IMR-90 (cell line): ENCODE measurements at regions not wholly inside any gene's neighbourhood (a gene's known extent, or its start where the extent isn't known, plus 50 kb on each side); places are given as distances from the start of the nearest gene placed in this dataset.

Source experiments
- ATAC-seq: fragments of 200-7000 bp; cut with Tn5 transposase; 2 replicates; pipeline ENCODE4 v1.9.1; 2020; ENCODE audit warnings: low read depth, mild to moderate bottlenecking, moderate library complexity
- BruUV-seq: library from RNA; stranded (reverse); fragments of 400-500 nt; replicated peaks from 2 replicates; lab custom pipeline; 2021; lab: Mats Ljungman, UMichigan
- CTCF ChIA-PET: fragments of 300-600 bp; formaldehyde crosslinking; extraction: SDS; loops from one replicate; lab custom pipeline; 2021; ENCODE audit warnings: antibody characterized with exemption; lab: Yijun Ruan, JAX
- POLR2A ChIA-PET: fragments of 300-600 bp; sonication (Branson Sonifier 250); formaldehyde crosslinking; loops from one replicate; lab custom pipeline; 2022; ENCODE audit warnings: antibody characterized with exemption; ENCODE audit not compliant: unreplicated experiment; lab: Charles Lee
- DNase-seq: peaks from one replicate; pipeline ENCODE4 v3.0.0; 2013
- H2AFZ ChIP-seq: replicated peaks from 2 replicates; pipeline ENCODE3; 2013; ENCODE audit warnings: low read length, mild to moderate bottlenecking; ENCODE audit not compliant: poor library complexity
- H2AK5ac ChIP-seq: 2 replicates; pipeline ENCODE4 v1.6.1; 2013; ENCODE audit warnings: low read depth, low read length, inconsistent platforms
- H2AK9ac ChIP-seq: replicated peaks from 2 replicates; pipeline ENCODE3; 2013; ENCODE audit warnings: mild to moderate bottlenecking, low read depth, low read length, moderate library complexity; ENCODE audit not compliant: poor library complexity
- H2BK120ac ChIP-seq: 2 replicates; pipeline ENCODE4 v1.6.1; 2013; ENCODE audit warnings: low read depth, low read length, inconsistent platforms
- H2BK15ac ChIP-seq: 3 replicates; pipeline ENCODE4 v1.6.1; 2013; ENCODE audit warnings: low read depth, low read length, inconsistent platforms
- H2BK20ac ChIP-seq: 2 replicates; pipeline ENCODE4 v1.6.1; 2013; ENCODE audit warnings: low read depth, mild to moderate bottlenecking, inconsistent platforms, low read length, moderate library complexity
- H2BK5ac ChIP-seq: 2 replicates; pipeline ENCODE4 v1.6.1; 2013; ENCODE audit warnings: mild to moderate bottlenecking, low read depth, low read length, inconsistent platforms; ENCODE audit not compliant: poor library complexity, severe bottlenecking
- H3K14ac ChIP-seq: replicated peaks from 2 replicates; pipeline ENCODE4 v1.6.1; 2013; ENCODE audit warnings: low read depth, low read length, inconsistent platforms
- H3K18ac ChIP-seq: 2 replicates; pipeline ENCODE4 v1.6.1; 2013; ENCODE audit warnings: low read depth, low read length, control low read depth
- H3K23ac ChIP-seq: 2 replicates; pipeline ENCODE4 v1.6.1; 2013; ENCODE audit warnings: low read depth, low read length, inconsistent platforms
- H3K27ac ChIP-seq: 2 replicates; pipeline ENCODE4 v1.5.1; 2013; ENCODE audit warnings: mild to moderate bottlenecking, control low read depth, low read length; ENCODE audit not compliant: insufficient read depth
- H3K27me3 ChIP-seq: 2 replicates; pipeline ENCODE4 v1.6.1; 2013; ENCODE audit warnings: low read length; ENCODE audit not compliant: control insufficient read depth, insufficient read depth
- H3K36me3 ChIP-seq: 2 replicates; pipeline ENCODE4 v1.6.1; 2013; ENCODE audit warnings: low read length, mixed read lengths; ENCODE audit not compliant: control insufficient read depth, insufficient read depth
- H3K4ac ChIP-seq: 2 replicates; pipeline ENCODE4 v1.6.1; 2013; ENCODE audit warnings: low read depth, low read length, inconsistent platforms
- H3K4me1 ChIP-seq: 2 replicates; pipeline ENCODE4 v1.6.1; 2013; ENCODE audit warnings: low read length, mixed read lengths; ENCODE audit not compliant: control insufficient read depth, insufficient read depth
- H3K4me2 ChIP-seq: 2 replicates; pipeline ENCODE4 v1.6.1; 2013; ENCODE audit warnings: low read depth, mild to moderate bottlenecking, control low read depth, low read length, moderate library complexity
- H3K4me3 ChIP-seq: 2 replicates; pipeline ENCODE4 v1.5.1; 2013; ENCODE audit warnings: low read depth, mild to moderate bottlenecking, control low read depth, low read length, moderate library complexity; ENCODE audit not compliant: insufficient read depth
- H3K56ac ChIP-seq: 2 replicates; pipeline ENCODE4 v1.6.1; 2013; ENCODE audit warnings: low read length, inconsistent platforms; ENCODE audit not compliant: insufficient read depth; ENCODE audit errors: extremely low read depth
- H3K79me1 ChIP-seq, 2 experiments: 2 replicates each; pipeline ENCODE4 v1.6.1; 2013; ENCODE audit warnings: low read length in 2 of 2, inconsistent platforms in 1 of 2, low read depth in 1 of 2
- H3K9ac ChIP-seq: 2 replicates; pipeline ENCODE4 v1.6.1; 2013; ENCODE audit warnings: low read depth, low read length, control low read depth
- H3K9me1 ChIP-seq: 2 replicates; pipeline ENCODE4 v1.6.1; 2013; ENCODE audit warnings: low read length, inconsistent platforms; ENCODE audit not compliant: insufficient read depth
- H3K9me3 ChIP-seq: 2 replicates; pipeline ENCODE4 v1.6.1; 2013; ENCODE audit warnings: low read length; ENCODE audit not compliant: control insufficient read depth, insufficient read depth
- H4K20me1 ChIP-seq: 2 replicates; pipeline ENCODE4 v1.6.1; 2013; ENCODE audit warnings: low read length, inconsistent platforms; ENCODE audit not compliant: insufficient read depth
- H4K5ac ChIP-seq: 2 replicates; pipeline ENCODE4 v1.6.1; 2013; ENCODE audit warnings: mild to moderate bottlenecking, low read depth, low read length, control low read depth
- H4K8ac ChIP-seq, 2 experiments: 2 replicates each; pipeline ENCODE4 v1.6.1; 2013; ENCODE audit warnings: low read depth in 2 of 2, low read length in 2 of 2, control low read depth in 1 of 2, inconsistent platforms in 1 of 2
- H4K91ac ChIP-seq: 2 replicates; pipeline ENCODE4 v1.6.1; 2013; ENCODE audit warnings: low read depth, low read length, inconsistent platforms; ENCODE audit not compliant: insufficient read depth
- BHLHE40 ChIP-seq: fragments of 150-350 bp; IDR thresholded peaks from 2 replicates; pipeline ENCODE4 v1.6.1; 2016; ENCODE audit warnings: mild to moderate bottlenecking, low read depth, low read length
- CEBPB ChIP-seq: IDR thresholded peaks from 2 replicates; pipeline ENCODE4 v1.6.1; 2012; ENCODE audit warnings: low read depth, low read length, improper control_type of control experiment
- CHD1 ChIP-seq: IDR thresholded peaks from 2 replicates; pipeline ENCODE4 v1.6.1; 2012; ENCODE audit warnings: low read depth, low read length, improper control_type of control experiment
- FOS ChIP-seq: fragments of 150-350 bp; IDR thresholded peaks from 2 replicates; pipeline ENCODE4 v1.6.1; 2016; ENCODE audit warnings: low read depth, low read length
- MAFK ChIP-seq: IDR thresholded peaks from 2 replicates; pipeline ENCODE4 v1.6.1; 2012; ENCODE audit warnings: low read depth, low read length, improper control_type of control experiment
- MXI1 ChIP-seq: IDR thresholded peaks from 2 replicates; pipeline ENCODE4 v1.6.1; 2012; ENCODE audit warnings: low read depth, mild to moderate bottlenecking, low read length, moderate library complexity, borderline replicate concordance
- NFE2L2 ChIP-seq: fragments of 150-350 bp; IDR thresholded peaks from 2 replicates; pipeline ENCODE4 v1.6.1; 2016; ENCODE audit warnings: low read depth, mild to moderate bottlenecking, low read length
- POLR2A ChIP-seq: IDR thresholded peaks from 2 replicates; pipeline ENCODE4 v1.6.1; 2012; ENCODE audit warnings: mild to moderate bottlenecking, low read depth, low read length
- RCOR1 ChIP-seq: IDR thresholded peaks from 2 replicates; pipeline ENCODE4 v1.6.1; 2012; ENCODE audit warnings: mild to moderate bottlenecking, low read length, improper control_type of control experiment; ENCODE audit not compliant: insufficient replicate concordance
- RFX5 ChIP-seq: IDR thresholded peaks from 2 replicates; pipeline ENCODE4 v1.8.0; 2012; ENCODE audit warnings: low read depth, mild to moderate bottlenecking, low read length, moderate library complexity
- SMC3 ChIP-seq: fragments of 150-350 bp; IDR thresholded peaks from 2 replicates; pipeline ENCODE4 v1.6.1; 2016; ENCODE audit warnings: low read depth, mild to moderate bottlenecking, antibody characterized with exemption, low read length, moderate library complexity
- WGBS, 2 experiments: methylation state at CpG; one replicate each; pipeline versions ENCODE4 v1.1.5 to v1.1.7; 2013; ENCODE audit warnings: missing lambda C conversion rate in 2 of 2; ENCODE audit not compliant: insufficient read length in 1 of 2; ENCODE audit errors: extremely low coverage in 2 of 2; 5-methylcytosine and 5-hydroxymethylcytosine counted together
- dilution Hi-C: fragments of 300-500 bp; cut with HindIII; formaldehyde crosslinking; loops from one replicate; pipeline ENCODE4 v1.14.3; 2018; ENCODE audit warnings: low sequenced_read_pairs; ENCODE audit not compliant: unreplicated experiment
- in situ Hi-C: fragments of 300-500 bp; cut with MboI; formaldehyde crosslinking; loops from 3 replicates; pipeline ENCODE4 v1.14.3; 2019; ENCODE audit warnings: low sequenced_read_pairs, inconsistent platforms, mixed read lengths
- intact Hi-C: fragments of 100-400 bp; cut with micrococcal nuclease; formaldehyde crosslinking; loops from 2 replicates; pipeline ENCODE4 v1.10.0; 2022
- TF ChIP-seq, protein P1 (sequence below): conservative IDR thresholded peaks from 2 replicates; pipeline ENCODE4 v1.5.1; 2012; ENCODE audit warnings: mild to moderate bottlenecking, low read depth, low read length, improper control_type of control experiment
- TF ChIP-seq, protein P2 (sequence below): fragments of 150-350 bp; IDR thresholded peaks from 2 replicates; pipeline ENCODE4 v1.6.1; 2016; ENCODE audit warnings: low read depth, mild to moderate bottlenecking, low read length, moderate library complexity, borderline replicate concordance
- TF ChIP-seq, protein P3 (sequence below): fragments of 150-350 bp; IDR thresholded peaks from 2 replicates; pipeline ENCODE4 v1.6.1; 2017; ENCODE audit warnings: mild to moderate bottlenecking, antibody characterized with exemption, low read length, low read depth

DNA sequence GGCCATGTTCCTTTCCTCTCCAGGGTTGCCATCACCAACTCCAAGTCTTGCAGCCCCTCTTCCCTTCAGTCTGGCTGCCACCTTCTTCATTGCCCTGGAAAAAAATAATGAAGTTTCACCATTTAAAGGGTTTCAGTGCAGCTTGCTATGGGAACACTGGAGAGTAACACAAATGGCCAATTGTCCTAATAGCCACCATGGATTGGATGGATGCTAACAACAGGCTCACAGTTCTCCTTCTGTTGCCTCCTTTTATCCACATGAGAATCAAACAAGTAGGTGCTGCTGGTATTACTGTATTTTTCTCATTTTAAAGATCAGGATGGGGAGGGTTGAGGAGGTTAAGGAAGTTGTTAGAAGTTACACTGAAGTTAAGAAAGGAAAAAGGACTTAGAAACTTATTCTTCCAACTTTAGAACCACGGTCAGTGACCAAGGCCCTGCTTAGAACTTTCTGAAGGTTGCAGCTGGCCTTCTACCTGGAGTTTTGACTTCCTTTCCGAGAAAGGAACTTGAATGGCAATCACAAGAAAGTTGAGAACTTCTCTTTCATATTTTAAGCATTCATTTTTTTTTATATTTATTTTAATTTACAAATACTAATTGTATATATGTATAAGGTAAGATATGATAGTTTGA lies 198.0 kb upstream of the MAF start:
- H3K9me1 ChIP-seq, result no peaks in the 10 kb centered on the region
- no peak overlapping the region for H4K91ac ChIP-seq
- no peak overlapping the region for H2BK120ac ChIP-seq
- H2AK5ac ChIP-seq, result no peak overlapping the region
- in situ Hi-C loops (no loop called here), dilution Hi-C loops (no loop called here), intact Hi-C loops (no loop called here)
- no peaks in the 10 kb centered on the region for H3K27me3 ChIP-seq
- no peak overlapping the region for H3K4ac ChIP-seq
- no peak overlapping the region for H3K4me2 ChIP-seq
- CTCF ChIA-PET, result no interaction called here
- POLR2A ChIA-PET, result no interaction called here
- no peaks in the 10 kb centered on the region for H3K79me1 ChIP-seq
- H3K18ac ChIP-seq, result no peak overlapping the region
- ATAC-seq (no peak), DNase-seq (no peak)
- no peaks in the 10 kb centered on the region for H3K4me1 ChIP-seq
- H3K4me3 ChIP-seq, result no peak overlapping the region
- H2BK5ac ChIP-seq, result no peak overlapping the region
- no peak overlapping the region for H2BK20ac ChIP-seq
- no peak overlapping the region for H3K9ac ChIP-seq
- peaks cover 12% of the 10 kb centered on the region for H3K9me3 ChIP-seq
- no peak overlapping the region for H4K8ac ChIP-seq
- H4K5ac ChIP-seq, result no peak overlapping the region
- H3K56ac ChIP-seq, result no peak overlapping the region
- no peak overlapping the region for H2BK15ac ChIP-seq
- no peak overlapping the region for H2AFZ ChIP-seq
- no TSS peak for BruUV-seq
- no peak overlapping the region for H3K14ac ChIP-seq
- H3K36me3 ChIP-seq, result no peaks in the 10 kb centered on the region
- no peaks in the 10 kb centered on the region for H4K20me1 ChIP-seq
- TF ChIP-seq CHD1 (no peak), RCOR1 (no peak), NFE2L2 (no peak), MXI1 (no peak), POLR2A (no peak), FOS (no peak), BHLHE40 (no peak), SMC3 (no peak), MAFK (no peak), RFX5 (no peak), CEBPB (no peak)
- TF ChIP-seq, protein P1, sequence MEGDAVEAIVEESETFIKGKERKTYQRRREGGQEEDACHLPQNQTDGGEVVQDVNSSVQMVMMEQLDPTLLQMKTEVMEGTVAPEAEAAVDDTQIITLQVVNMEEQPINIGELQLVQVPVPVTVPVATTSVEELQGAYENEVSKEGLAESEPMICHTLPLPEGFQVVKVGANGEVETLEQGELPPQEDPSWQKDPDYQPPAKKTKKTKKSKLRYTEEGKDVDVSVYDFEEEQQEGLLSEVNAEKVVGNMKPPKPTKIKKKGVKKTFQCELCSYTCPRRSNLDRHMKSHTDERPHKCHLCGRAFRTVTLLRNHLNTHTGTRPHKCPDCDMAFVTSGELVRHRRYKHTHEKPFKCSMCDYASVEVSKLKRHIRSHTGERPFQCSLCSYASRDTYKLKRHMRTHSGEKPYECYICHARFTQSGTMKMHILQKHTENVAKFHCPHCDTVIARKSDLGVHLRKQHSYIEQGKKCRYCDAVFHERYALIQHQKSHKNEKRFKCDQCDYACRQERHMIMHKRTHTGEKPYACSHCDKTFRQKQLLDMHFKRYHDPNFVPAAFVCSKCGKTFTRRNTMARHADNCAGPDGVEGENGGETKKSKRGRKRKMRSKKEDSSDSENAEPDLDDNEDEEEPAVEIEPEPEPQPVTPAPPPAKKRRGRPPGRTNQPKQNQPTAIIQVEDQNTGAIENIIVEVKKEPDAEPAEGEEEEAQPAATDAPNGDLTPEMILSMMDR, result no peak
- TF ChIP-seq, protein P2, sequence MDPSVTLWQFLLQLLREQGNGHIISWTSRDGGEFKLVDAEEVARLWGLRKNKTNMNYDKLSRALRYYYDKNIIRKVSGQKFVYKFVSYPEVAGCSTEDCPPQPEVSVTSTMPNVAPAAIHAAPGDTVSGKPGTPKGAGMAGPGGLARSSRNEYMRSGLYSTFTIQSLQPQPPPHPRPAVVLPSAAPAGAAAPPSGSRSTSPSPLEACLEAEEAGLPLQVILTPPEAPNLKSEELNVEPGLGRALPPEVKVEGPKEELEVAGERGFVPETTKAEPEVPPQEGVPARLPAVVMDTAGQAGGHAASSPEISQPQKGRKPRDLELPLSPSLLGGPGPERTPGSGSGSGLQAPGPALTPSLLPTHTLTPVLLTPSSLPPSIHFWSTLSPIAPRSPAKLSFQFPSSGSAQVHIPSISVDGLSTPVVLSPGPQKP, result no peak
- TF ChIP-seq, protein P3, sequence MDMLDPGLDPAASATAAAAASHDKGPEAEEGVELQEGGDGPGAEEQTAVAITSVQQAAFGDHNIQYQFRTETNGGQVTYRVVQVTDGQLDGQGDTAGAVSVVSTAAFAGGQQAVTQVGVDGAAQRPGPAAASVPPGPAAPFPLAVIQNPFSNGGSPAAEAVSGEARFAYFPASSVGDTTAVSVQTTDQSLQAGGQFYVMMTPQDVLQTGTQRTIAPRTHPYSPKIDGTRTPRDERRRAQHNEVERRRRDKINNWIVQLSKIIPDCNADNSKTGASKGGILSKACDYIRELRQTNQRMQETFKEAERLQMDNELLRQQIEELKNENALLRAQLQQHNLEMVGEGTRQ, result no peak
- H3K23ac ChIP-seq, result no peak overlapping the region
- H3K27ac ChIP-seq, result no peak overlapping the region
- no peak overlapping the region for H2AK9ac ChIP-seq
- no CpG with 5 or more reads among the region's 2 CpGs for WGBS, 2 experiments
